ENCODE measurements at regions not wholly inside any gene's neighbourhood (a gene's known extent, or its start where the extent isn't known, plus 50 kb on each side); places are given as distances from the start of the nearest gene placed in this dataset.

GRCh38 chr21:35561116-35561515 is 499.2 kb downstream of the SETD4 start:
- no peak for TF ChIP-seq CTCF (IDR thresholded peaks at IDR 0.05; ENCODE audit: insufficient read depth, low read length)
- no peak for TF ChIP-seq POLR2AphosphoS5 (IDR thresholded peaks at IDR 0.05; ENCODE audit: low read depth)
- TF ChIP-seq SPI1 (IDR thresholded peaks at IDR 0.05; ENCODE audit: borderline replicate concordance, low read depth), result no peak
- no peak for TF ChIP-seq GABPA (IDR thresholded peaks at IDR 0.05; ENCODE audit: low read depth)

Data from HL-60 (cell line).